K562 (cell line): ENCODE measurements at regions not wholly inside any gene's neighbourhood (a gene's known extent, or its start where the extent isn't known, plus 50 kb on each side); places are given as distances from the start of the nearest gene placed in this dataset.

ENCODE experiments used
- HOXB6 ChIP-seq: fragments of 250-450 bp; sonication (Bioruptor Pico); IDR thresholded peaks from 2 replicates; pipeline ENCODE4 v1.5.1; 2022; ENCODE audit warnings: mild to moderate bottlenecking, borderline replicate concordance
- MED1 ChIP-seq: sonication (generic); formaldehyde crosslinking; IDR thresholded peaks from 2 replicates; pipeline ENCODE4 v1.8.1; 2023; ENCODE audit warnings: missing genetic modification reagents, borderline replicate concordance
- NFE2 ChIP-seq: IDR thresholded peaks from 2 replicates; pipeline ENCODE4 v1.6.1; 2014; ENCODE audit warnings: antibody characterized with exemption, low read depth
- PCBP1 ChIP-seq: fragments of 200-400 bp; formaldehyde crosslinking; IDR thresholded peaks from 2 replicates; pipeline ENCODE4 v1.6.1; 2018; ENCODE audit warnings: mild to moderate bottlenecking, low read depth, low read length; ENCODE audit not compliant: poor library complexity, severe bottlenecking
- RBM17 ChIP-seq: fragments of 200-400 bp; formaldehyde crosslinking; IDR thresholded peaks from 2 replicates; pipeline ENCODE4 v1.6.1; 2017; ENCODE audit warnings: low read depth, mild to moderate bottlenecking, low read length, borderline replicate concordance
- SNAPC5 ChIP-seq: fragments of 250-450 bp; sonication (Bioruptor Pico); IDR thresholded peaks from 2 replicates; pipeline ENCODE4 v1.8.0; 2021; ENCODE audit warnings: moderate library complexity, mild to moderate bottlenecking, inconsistent platforms
- TEAD4 ChIP-seq, 2 experiments: sonication (generic) in 1 of 2; formaldehyde crosslinking in 1 of 2; IDR thresholded peaks; 2 replicates each; pipeline versions ENCODE4 v1.6.1 to v1.8.0; 2012 to 2022; ENCODE audit warnings: borderline replicate concordance in 1 of 2, inconsistent platforms in 1 of 2, low read length in 1 of 2, mild to moderate bottlenecking in 1 of 2, missing genetic modification reagents in 1 of 2
- ZMIZ1 ChIP-seq, 2 experiments: fragments of 150-350 bp in 1 of 2; IDR thresholded peaks; 2 replicates each; pipeline ENCODE4 v1.6.1; 2012 to 2016; ENCODE audit warnings: low read depth in 2 of 2, low read length in 2 of 2, mild to moderate bottlenecking in 1 of 2, moderate library complexity in 1 of 2
- ZNF134 ChIP-seq: fragments of 250-450 bp; sonication (Bioruptor Pico); conservative IDR thresholded peaks from 2 replicates; pipeline ENCODE4 v1.4.0; 2020

GRCh38 chr3:4029135-4029534 is 229.9 kb downstream of the LRRN1 start (continued):
- TF ChIP-seq SNAPC5 (no peak), PCBP1 (no peak), HOXB6 (CRISPR knock-in tag) (no peak), MED1 (no peak), ZNF134 (no peak), ZMIZ1 (IDR thresholded peaks at IDR 0.05; ENCODE audit: low read depth in 2 of 2, low read length in 2 of 2) (no peak), NFE2 (no peak), RBM17 (no peak), TEAD4 (IDR thresholded peaks at IDR 0.05; ENCODE audit: low read length) (no peak), TEAD4 (CRISPR knock-in tag; IDR thresholded peaks at IDR 0.05; ENCODE audit: borderline replicate concordance) (no peak)
